ENCODE measurements at regions not wholly inside any gene's neighbourhood (a gene's known extent, or its start where the extent isn't known, plus 50 kb on each side); places are given as distances from the start of the nearest gene placed in this dataset.

- Histone ChIP-seq H3K9ac (no peak overlapping the region), H3K79me2 (ENCODE audit: insufficient read depth, low read depth) (no peaks in the 10 kb centered on the region), H2AFZ (ENCODE audit: low read depth) (no peak overlapping the region), H3K4me2 (no peak overlapping the region), H3K36me3 (ENCODE audit: insufficient read depth) (no peaks in the 10 kb centered on the region), H4K20me1 (ENCODE audit: insufficient read depth) (no peaks in the 10 kb centered on the region), H3K27me3 (ENCODE audit: insufficient read depth, low read depth) (no peaks in the 10 kb centered on the region), H3K4me1 (ENCODE audit: low read depth, poor library complexity, severe bottlenecking) (no peaks in the 10 kb centered on the region), H3K27ac (no peak overlapping the region), H3K4me3 (IDR thresholded peaks at IDR 0.05; ENCODE audit: insufficient read depth, low read depth, low read length) (no peak overlapping the region)
- TF ChIP-seq CTCF (conservative IDR thresholded peaks at IDR 0.05; ENCODE audit: low read depth, low read length): no peak
These were observed 503.0 kb downstream of the EFNB2 start for GRCh38 chr13:106032441-106032840.

GRCh38 chr13:106029676-106030290 lies 505.7 kb downstream of the EFNB2 start:
- Histone ChIP-seq H3K79me2 (ENCODE audit: insufficient read depth, low read depth) (no peaks in the 10 kb centered on the region), H4K20me1 (ENCODE audit: insufficient read depth) (no peaks in the 10 kb centered on the region), H2AFZ (ENCODE audit: low read depth) (no peak overlapping the region), H3K4me2 (no peak overlapping the region), H3K27ac (no peak overlapping the region), H3K27me3 (ENCODE audit: insufficient read depth, low read depth) (no peaks in the 10 kb centered on the region), H3K4me1 (ENCODE audit: low read depth, poor library complexity, severe bottlenecking) (no peaks in the 10 kb centered on the region), H3K9ac (no peak overlapping the region), H3K4me3 (IDR thresholded peaks at IDR 0.05; ENCODE audit: insufficient read depth, low read depth, low read length) (no peak overlapping the region), H3K36me3 (ENCODE audit: insufficient read depth) (no peaks in the 10 kb centered on the region)
- no peak for TF ChIP-seq CTCF (conservative IDR thresholded peaks at IDR 0.05; ENCODE audit: low read depth, low read length)

GRCh38 chr13:106028911-106029310 lies 506.6 kb downstream of the EFNB2 start:
- no peak overlapping the region for H3K4me2 ChIP-seq
- no peaks in the 10 kb centered on the region for H3K36me3 ChIP-seq (ENCODE audit: insufficient read depth)
- no peaks in the 10 kb centered on the region for H3K27me3 ChIP-seq (ENCODE audit: insufficient read depth, low read depth)
- H4K20me1 ChIP-seq (ENCODE audit: insufficient read depth): no peaks in the 10 kb centered on the region
- no peaks in the 10 kb centered on the region for H3K79me2 ChIP-seq (ENCODE audit: insufficient read depth, low read depth)
- H3K27ac ChIP-seq: no peak overlapping the region
- H3K4me3 ChIP-seq (IDR thresholded peaks at IDR 0.05; ENCODE audit: insufficient read depth, low read depth, low read length): no peak overlapping the region
- no peak overlapping the region for H3K9ac ChIP-seq
- H2AFZ ChIP-seq (ENCODE audit: low read depth): no peak overlapping the region
- TF ChIP-seq CTCF (conservative IDR thresholded peaks at IDR 0.05; ENCODE audit: low read depth, low read length): no peak
- H3K4me1 ChIP-seq (ENCODE audit: low read depth, poor library complexity, severe bottlenecking): no peaks in the 10 kb centered on the region

GRCh38 chr13:106011600-106011999 lies 523.9 kb downstream of the EFNB2 start:
- H3K4me2 ChIP-seq: no peak overlapping the region
- H3K79me2 ChIP-seq (ENCODE audit: insufficient read depth, low read depth): no peaks in the 10 kb centered on the region
- no peak overlapping the region for H2AFZ ChIP-seq (ENCODE audit: low read depth)
- no peaks in the 10 kb centered on the region for H3K36me3 ChIP-seq (ENCODE audit: insufficient read depth)
- H3K4me1 ChIP-seq (ENCODE audit: low read depth, poor library complexity, severe bottlenecking): no peaks in the 10 kb centered on the region
- no peak overlapping the region for H3K4me3 ChIP-seq (IDR thresholded peaks at IDR 0.05; ENCODE audit: insufficient read depth, low read depth, low read length)
- no peak overlapping the region for H3K9ac ChIP-seq
- H4K20me1 ChIP-seq (ENCODE audit: insufficient read depth): no peaks in the 10 kb centered on the region
- no peak for TF ChIP-seq CTCF (conservative IDR thresholded peaks at IDR 0.05; ENCODE audit: low read depth, low read length)
- no peak overlapping the region for H3K27ac ChIP-seq
- no peaks in the 10 kb centered on the region for H3K27me3 ChIP-seq (ENCODE audit: insufficient read depth, low read depth)

Measured in KMS-11 (cell line).